ENCODE measurements at regions not wholly inside any gene's neighbourhood (a gene's known extent, or its start where the extent isn't known, plus 50 kb on each side); places are given as distances from the start of the nearest gene placed in this dataset.

- TF ChIP-seq CTCF (conservative IDR thresholded peaks at IDR 0.05 in 1 of 2, IDR thresholded peaks at IDR 0.05 in 1 of 2; ENCODE audit: extremely low read depth in 1 of 2, insufficient read depth in 1 of 2, low read depth in 1 of 2, low read length in 2 of 2) (no peak), EZH2 (IDR thresholded peaks at IDR 0.05; ENCODE audit: borderline replicate concordance, low read length) (no peak)
Measured at GRCh38 chr6:25009393-25009710, 73.6 kb upstream of the RIPOR2 start.
